WTC11 (cell line): ENCODE measurements at regions not wholly inside any gene's neighbourhood (a gene's known extent, or its start where the extent isn't known, plus 50 kb on each side); places are given as distances from the start of the nearest gene placed in this dataset.
"Not testable (repeated sequence)": the region's sequence is repeated elsewhere in the genome, so short reads cannot be mapped to it uniquely, and the experiment has no call there.

Experiments
- ATF2 ChIP-seq: sonication (generic); formaldehyde crosslinking; IDR thresholded peaks from 2 replicates; pipeline ENCODE4 v1.8.1; 2022; ENCODE audit warnings: low read depth, missing genetic modification reagents, borderline replicate concordance
- CTCF ChIP-seq: fragments of 200-600 bp; IDR thresholded peaks from 2 replicates; pipeline ENCODE4 v1.8.0; 2022; ENCODE audit warnings: antibody characterized with exemption
- E2F1 ChIP-seq: sonication (generic); formaldehyde crosslinking; IDR thresholded peaks from 2 replicates; pipeline ENCODE4 v1.8.0; 2022; ENCODE audit warnings: mild to moderate bottlenecking, missing genetic modification reagents
- HMGXB4 ChIP-seq: sonication (generic); formaldehyde crosslinking; IDR thresholded peaks from 2 replicates; pipeline ENCODE4 v1.8.1; 2023; ENCODE audit warnings: mild to moderate bottlenecking, moderate library complexity, missing genetic modification reagents
- MAX ChIP-seq: sonication (generic); formaldehyde crosslinking; IDR thresholded peaks from 2 replicates; pipeline ENCODE4 v1.8.0; 2022; ENCODE audit warnings: mild to moderate bottlenecking, missing genetic modification reagents
- NR2C2 ChIP-seq: sonication (generic); formaldehyde crosslinking; IDR thresholded peaks from 2 replicates; pipeline ENCODE4 v1.8.0; 2022; ENCODE audit warnings: mild to moderate bottlenecking, missing genetic modification reagents
- OVOL2 ChIP-seq: fragments of 250-450 bp; sonication (Bioruptor Pico); IDR thresholded peaks from 2 replicates; pipeline ENCODE4 v1.9.0; 2021; ENCODE audit warnings: mild to moderate bottlenecking, borderline replicate concordance
- TCF7 ChIP-seq: sonication (generic); formaldehyde crosslinking; IDR thresholded peaks from 2 replicates; pipeline ENCODE4 v1.8.0; 2022; ENCODE audit warnings: mild to moderate bottlenecking, low read depth, missing genetic modification reagents, moderate library complexity
- USF1 ChIP-seq: sonication (generic); formaldehyde crosslinking; IDR thresholded peaks from 2 replicates; pipeline ENCODE4 v1.8.0; 2022; ENCODE audit warnings: mild to moderate bottlenecking, missing genetic modification reagents

GRCh38 chr9:63342528-63342927 lies 1942.5 kb downstream of the FOXD4L5 start:
- TF ChIP-seq CTCF; USF1 (CRISPR knock-in tag); TCF7 (CRISPR knock-in tag); E2F1 (CRISPR knock-in tag); NR2C2 (CRISPR knock-in tag); OVOL2 (CRISPR knock-in tag); ATF2 (CRISPR knock-in tag); HMGXB4 (CRISPR knock-in tag); MAX: not testable (repeated sequence)
